ENCODE measurements at regions not wholly inside any gene's neighbourhood (a gene's known extent, or its start where the extent isn't known, plus 50 kb on each side); places are given as distances from the start of the nearest gene placed in this dataset.

DNA sequence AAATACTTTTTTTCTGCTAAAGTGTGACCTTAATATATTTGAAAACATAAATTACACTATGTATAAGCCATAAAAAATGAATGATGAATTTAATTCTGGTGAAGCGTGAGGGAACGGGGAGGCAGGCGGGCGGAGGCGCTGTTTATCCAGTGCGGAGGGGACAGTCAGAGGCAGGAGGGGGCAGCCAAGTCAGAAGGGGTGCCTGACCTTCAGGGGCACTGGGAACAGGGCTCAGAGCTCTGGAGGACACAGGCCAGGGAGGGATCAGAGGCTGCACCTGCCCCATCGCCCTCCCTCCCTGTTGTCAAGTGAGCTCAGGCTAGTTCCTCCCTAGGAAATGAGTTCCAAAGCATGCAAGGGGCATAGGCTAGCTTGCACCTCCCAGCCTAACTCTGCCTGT, 82.0 kb upstream of the CASZ1 start:
- TF ChIP-seq, protein P1, sequence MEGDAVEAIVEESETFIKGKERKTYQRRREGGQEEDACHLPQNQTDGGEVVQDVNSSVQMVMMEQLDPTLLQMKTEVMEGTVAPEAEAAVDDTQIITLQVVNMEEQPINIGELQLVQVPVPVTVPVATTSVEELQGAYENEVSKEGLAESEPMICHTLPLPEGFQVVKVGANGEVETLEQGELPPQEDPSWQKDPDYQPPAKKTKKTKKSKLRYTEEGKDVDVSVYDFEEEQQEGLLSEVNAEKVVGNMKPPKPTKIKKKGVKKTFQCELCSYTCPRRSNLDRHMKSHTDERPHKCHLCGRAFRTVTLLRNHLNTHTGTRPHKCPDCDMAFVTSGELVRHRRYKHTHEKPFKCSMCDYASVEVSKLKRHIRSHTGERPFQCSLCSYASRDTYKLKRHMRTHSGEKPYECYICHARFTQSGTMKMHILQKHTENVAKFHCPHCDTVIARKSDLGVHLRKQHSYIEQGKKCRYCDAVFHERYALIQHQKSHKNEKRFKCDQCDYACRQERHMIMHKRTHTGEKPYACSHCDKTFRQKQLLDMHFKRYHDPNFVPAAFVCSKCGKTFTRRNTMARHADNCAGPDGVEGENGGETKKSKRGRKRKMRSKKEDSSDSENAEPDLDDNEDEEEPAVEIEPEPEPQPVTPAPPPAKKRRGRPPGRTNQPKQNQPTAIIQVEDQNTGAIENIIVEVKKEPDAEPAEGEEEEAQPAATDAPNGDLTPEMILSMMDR (IDR thresholded peaks at IDR 0.05; ENCODE audit: low read depth, low read length): no peak
- no peak for TF ChIP-seq EZH2phosphoT487 (IDR thresholded peaks at IDR 0.05; ENCODE audit: low read depth)
